ENCODE measurements at regions not wholly inside any gene's neighbourhood (a gene's known extent, or its start where the extent isn't known, plus 50 kb on each side); places are given as distances from the start of the nearest gene placed in this dataset.

- no peaks in the 10 kb centered on the region for H3K36me3 ChIP-seq (ENCODE audit: control insufficient read depth, insufficient read depth, low read length)
- BruUV-seq (replicated peaks) = no TSS peak
- no peak overlapping the region for H3K4me3 ChIP-seq
- DNase-seq (ENCODE audit: extremely low read depth in 1 of 4, low spot score in 3 of 4) = no peak
- H3K27me3 ChIP-seq (ENCODE audit: control insufficient read depth in 2 of 2, insufficient read depth in 2 of 2, low read length in 2 of 2) = no peaks in the 10 kb centered on the region
- intact Hi-C loops (cut with micrococcal nuclease) (no loop called here), in situ Hi-C loops (cut with MboI) (no loop called here)
- no peak for FAIRE-seq
- H3K9me3 ChIP-seq (replicated peaks; ENCODE audit: control insufficient read depth, insufficient read depth, low read depth, low read length) = no peaks in the 10 kb centered on the region
- H4K20me1 ChIP-seq (replicated peaks; ENCODE audit: control insufficient read depth, insufficient read depth, low read length) = no peaks in the 10 kb centered on the region
- H2AFZ ChIP-seq (ENCODE audit: low read depth, low read length) = no peak overlapping the region
- no peaks in the 10 kb centered on the region for H3K9me1 ChIP-seq (ENCODE audit: control insufficient read depth, insufficient read depth, low read length)
- ChIA-PET CTCF (ENCODE audit: low intra/inter-chr PET ratio) (no interaction called here), POLR2A (no interaction called here)
- no peaks in the 10 kb centered on the region for H3K79me2 ChIP-seq (ENCODE audit: control insufficient read depth, insufficient read depth, low read length)
- no peak overlapping the region for H3K9ac ChIP-seq (ENCODE audit: insufficient read depth in 1 of 2, low read depth in 2 of 2, low read length in 2 of 2)
- no peak overlapping the region for H3K27ac ChIP-seq (ENCODE audit: extremely low read depth, low read depth, low read length)
- ATAC-seq = no peak
- no peak overlapping the region for H3K4me2 ChIP-seq (ENCODE audit: insufficient read depth, low read length)
- H3K4me1 ChIP-seq (replicated peaks in 1 of 2; ENCODE audit: control insufficient read depth in 2 of 2, insufficient read depth in 2 of 2, low read length in 2 of 2) = no peaks in the 10 kb centered on the region
- 0% methylated on average over 2 of the region's 2 CpGs for WGBS (ENCODE audit: insufficient coverage, low coverage, missing lambda C conversion rate)
- TF ChIP-seq HDAC2 (IDR thresholded peaks at IDR 0.05) = no peak
- TF ChIP-seq, protein P1, sequence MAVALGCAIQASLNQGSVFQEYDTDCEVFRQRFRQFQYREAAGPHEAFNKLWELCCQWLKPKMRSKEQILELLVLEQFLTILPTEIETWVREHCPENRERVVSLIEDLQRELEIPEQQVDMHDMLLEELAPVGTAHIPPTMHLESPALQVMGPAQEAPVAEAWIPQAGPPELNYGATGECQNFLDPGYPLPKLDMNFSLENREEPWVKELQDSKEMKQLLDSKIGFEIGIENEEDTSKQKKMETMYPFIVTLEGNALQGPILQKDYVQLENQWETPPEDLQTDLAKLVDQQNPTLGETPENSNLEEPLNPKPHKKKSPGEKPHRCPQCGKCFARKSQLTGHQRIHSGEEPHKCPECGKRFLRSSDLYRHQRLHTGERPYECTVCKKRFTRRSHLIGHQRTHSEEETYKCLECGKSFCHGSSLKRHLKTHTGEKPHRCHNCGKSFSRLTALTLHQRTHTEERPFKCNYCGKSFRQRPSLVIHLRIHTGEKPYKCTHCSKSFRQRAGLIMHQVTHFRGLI (CRISPR knock-in tag; IDR thresholded peaks at IDR 0.05) = no peak
- no peak for TF ChIP-seq CHD4 (IDR thresholded peaks at IDR 0.05; ENCODE audit: insufficient read depth, insufficient replicate concordance, low read depth, low read length, poor library complexity, severe bottlenecking)
- no peak for TF ChIP-seq EP400 (IDR thresholded peaks at IDR 0.05)
- TF ChIP-seq EHMT2 (IDR thresholded peaks at IDR 0.05) = no peak
- no peak for TF ChIP-seq ZNF143 (CRISPR knock-in tag; IDR thresholded peaks at IDR 0.05)
- no peak for TF ChIP-seq RBM14 (IDR thresholded peaks at IDR 0.05; ENCODE audit: borderline replicate concordance, insufficient read depth, low read depth, low read length)
- no peak for TF ChIP-seq IRF2 (CRISPR knock-in tag; IDR thresholded peaks at IDR 0.05)
- no peak for TF ChIP-seq KAT8 (IDR thresholded peaks at IDR 0.05; ENCODE audit: low read depth)
- TF ChIP-seq ZZZ3 (IDR thresholded peaks at IDR 0.05) = no peak
- TF ChIP-seq CREB3 (tag; conservative IDR thresholded peaks at IDR 0.05; ENCODE audit: low read depth) = no peak
- TF ChIP-seq, protein P2, sequence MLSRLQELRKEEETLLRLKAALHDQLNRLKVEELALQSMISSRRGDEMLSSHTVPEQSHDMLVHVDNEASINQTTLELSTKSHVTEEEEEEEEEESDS (CRISPR knock-in tag; IDR thresholded peaks at IDR 0.05) = no peak
- no peak for TF ChIP-seq PURB (CRISPR knock-in tag; IDR thresholded peaks at IDR 0.05; ENCODE audit: low read depth)
- TF ChIP-seq ZNF77 (CRISPR knock-in tag; IDR thresholded peaks at IDR 0.05) = no peak
- TF ChIP-seq ZFP36 (IDR thresholded peaks at IDR 0.05; ENCODE audit: low read depth, low read length, partially characterized antibody) = no peak
- no peak for TF ChIP-seq L3MBTL2 (IDR thresholded peaks at IDR 0.05)
- no peak for TF ChIP-seq TOE1 (IDR thresholded peaks at IDR 0.05; ENCODE audit: borderline replicate concordance)
- TF ChIP-seq TOE1 (CRISPR knock-in tag; IDR thresholded peaks at IDR 0.05; ENCODE audit: borderline replicate concordance, low read depth) = no peak
- TF ChIP-seq FIP1L1 (IDR thresholded peaks at IDR 0.05; ENCODE audit: low read depth, low read length, poor library complexity, severe bottlenecking) = no peak
- no peak for TF ChIP-seq ZNF384 (IDR thresholded peaks at IDR 0.05; ENCODE audit: low read depth, low read length)
These were observed 610.2 kb upstream of the ROBO2 start for GRCh38 chr3:76429581-76430177.

Data from K562 (cell line).